ENCODE measurements at regions not wholly inside any gene's neighbourhood (a gene's known extent, or its start where the extent isn't known, plus 50 kb on each side); places are given as distances from the start of the nearest gene placed in this dataset.
A peak's percentile ranks its signal among the peaks of the same experiment; 100 is the strongest.
"Not testable (repeated sequence)": the region's sequence is repeated elsewhere in the genome, so short reads cannot be mapped to it uniquely, and the experiment has no call there.

- no peak for DNase-seq
Measured at GRCh38 chr2:129467941-129468340, 511.5 kb upstream of the RAB6C start.

GRCh38 chr2:129468879-129469278 is 510.6 kb upstream of the RAB6C start:
- DNase-seq: no peak

- DNase-seq: no peak
Measured at GRCh38 chr2:129469389-129469788, 510.1 kb upstream of the RAB6C start.

GRCh38 chr2:129469871-129470270 is 509.6 kb upstream of the RAB6C start:
- DNase-seq: no peak

GRCh38 chr2:129478902-129479517 is 500.5 kb upstream of the RAB6C start:
- DNase-seq: no peak

GRCh38 chr2:129479892-129480291 is 499.6 kb upstream of the RAB6C start:
- no peak for DNase-seq

GRCh38 chr2:129480790-129481189 is 498.7 kb upstream of the RAB6C start:
- no peak for DNase-seq

- no peak for DNase-seq
Measured at GRCh38 chr2:129481306-129482219, 497.9 kb upstream of the RAB6C start.

GRCh38 chr2:129482626-129483025 is 496.8 kb upstream of the RAB6C start:
- no peak for DNase-seq

- no peak for DNase-seq
Measured at GRCh38 chr2:129483366-129483765, 496.1 kb upstream of the RAB6C start.

GRCh38 chr2:129484999-129485897 is 494.2 kb upstream of the RAB6C start:
- DNase-seq: no peak

- no peak for DNase-seq
Measured at GRCh38 chr2:129488376-129488775, 491.1 kb upstream of the RAB6C start.

GRCh38 chr2:129490641-129491040 is 488.8 kb upstream of the RAB6C start:
- DNase-seq: no peak

GRCh38 chr2:129491308-129491707 is 488.2 kb upstream of the RAB6C start:
- DNase-seq: no peak

GRCh38 chr2:129492548-129492947 is 486.9 kb upstream of the RAB6C start:
- DNase-seq: no peak

- peak; percentile 3 to 7 for DNase-seq
Measured at GRCh38 chr2:129499747-129500146, 479.7 kb upstream of the RAB6C start.

GRCh38 chr2:129502781-129503180 is 476.7 kb upstream of the RAB6C start:
- no peak for DNase-seq

GRCh38 chr2:129504646-129505045 is 474.8 kb upstream of the RAB6C start:
- DNase-seq: no peak

GRCh38 chr2:129518937-129519336 is 460.5 kb upstream of the RAB6C start:
- DNase-seq: no peak

- DNase-seq: not testable (repeated sequence)
Measured at GRCh38 chr2:129532158-129532557, 447.3 kb upstream of the RAB6C start.

GRCh38 chr2:129548880-129549279 is 430.6 kb upstream of the RAB6C start:
- DNase-seq: no peak

- no peak for DNase-seq
Measured at GRCh38 chr2:129550536-129550935, 428.9 kb upstream of the RAB6C start.

GRCh38 chr2:129554373-129554772 is 425.1 kb upstream of the RAB6C start:
- no peak for DNase-seq

Data from AML-193 (cell line).